ENCODE measurements at regions not wholly inside any gene's neighbourhood (a gene's known extent, or its start where the extent isn't known, plus 50 kb on each side); places are given as distances from the start of the nearest gene placed in this dataset.

GRCh38 chr10:111968647-111969046, 214.9 kb downstream of the GPAM start:
- Histone ChIP-seq H3K36me3 (ENCODE audit: low read depth) (no peaks in the 10 kb centered on the region), H3K4me3 (no peak overlapping the region), H3K4me1 (ENCODE audit: low read depth) (no peaks in the 10 kb centered on the region), H3K9me3 (no peaks in the 10 kb centered on the region)
- DNase-seq (no peak), ATAC-seq (no peak)
- intact Hi-C loops (cut with DNase I, micrococcal nuclease), result no loop called here
- TF ChIP-seq CTCF (IDR thresholded peaks at IDR 0.05), result no peak

GRCh38 chr10:111970111-111970510, 213.5 kb downstream of the GPAM start:
- Histone ChIP-seq H3K36me3 (ENCODE audit: low read depth) (no peaks in the 10 kb centered on the region), H3K4me1 (ENCODE audit: low read depth) (no peaks in the 10 kb centered on the region), H3K9me3 (no peaks in the 10 kb centered on the region), H3K4me3 (no peak overlapping the region)
- ATAC-seq, result no peak
- intact Hi-C loops (cut with DNase I, micrococcal nuclease), result no loop called here
- TF ChIP-seq CTCF (IDR thresholded peaks at IDR 0.05), result no peak
- DNase-seq, result no peak

GRCh38 chr10:111972109-111972508, 211.5 kb downstream of the GPAM start:
- intact Hi-C loops (cut with DNase I, micrococcal nuclease), result no loop called here
- H3K9me3 ChIP-seq, result no peaks in the 10 kb centered on the region
- H3K4me1 ChIP-seq (ENCODE audit: low read depth), result no peaks in the 10 kb centered on the region
- H3K4me3 ChIP-seq, result no peak overlapping the region
- no peaks in the 10 kb centered on the region for H3K36me3 ChIP-seq (ENCODE audit: low read depth)
- DNase-seq, result no peak
- no peak for ATAC-seq
- TF ChIP-seq CTCF (IDR thresholded peaks at IDR 0.05), result no peak

- Histone ChIP-seq H3K9me3 (no peaks in the 10 kb centered on the region), H3K36me3 (ENCODE audit: low read depth) (no peaks in the 10 kb centered on the region), H3K4me1 (ENCODE audit: low read depth) (no peaks in the 10 kb centered on the region), H3K4me3 (no peak overlapping the region)
- no peak for TF ChIP-seq CTCF (IDR thresholded peaks at IDR 0.05)
- intact Hi-C loops (cut with DNase I, micrococcal nuclease), result no loop called here
- ATAC-seq, result no peak
- no peak for DNase-seq
Measured at GRCh38 chr10:111973306-111973705, 210.3 kb downstream of the GPAM start.

GRCh38 chr10:111973826-111974225, 209.7 kb downstream of the GPAM start:
- Histone ChIP-seq H3K9me3 (no peaks in the 10 kb centered on the region), H3K36me3 (ENCODE audit: low read depth) (no peaks in the 10 kb centered on the region), H3K4me3 (no peak overlapping the region), H3K4me1 (ENCODE audit: low read depth) (no peaks in the 10 kb centered on the region)
- no peak for TF ChIP-seq CTCF (IDR thresholded peaks at IDR 0.05)
- ATAC-seq, result no peak
- intact Hi-C loops (cut with DNase I, micrococcal nuclease), result no loop called here
- DNase-seq, result no peak

- peak in 1 of 3 donors; percentile 4 for DNase-seq
- intact Hi-C loops (cut with DNase I, micrococcal nuclease), result no loop called here
- Histone ChIP-seq H3K4me3 (no peak overlapping the region), H3K9me3 (no peaks in the 10 kb centered on the region), H3K36me3 (ENCODE audit: low read depth) (no peaks in the 10 kb centered on the region), H3K4me1 (ENCODE audit: low read depth) (no peaks in the 10 kb centered on the region)
- no peak for TF ChIP-seq CTCF (IDR thresholded peaks at IDR 0.05)
- ATAC-seq, result peak; percentile 69
Measured at GRCh38 chr10:111974325-111974724, 209.2 kb downstream of the GPAM start.

All from mucosa of descending colon (tissue), 3 donors.